Tibial nerve (tissue), 4 donors: ENCODE measurements at regions not wholly inside any gene's neighbourhood (a gene's known extent, or its start where the extent isn't known, plus 50 kb on each side); places are given as distances from the start of the nearest gene placed in this dataset.

Experiments
- EP300 ChIP-seq, 2 donors: sonication (generic); formaldehyde crosslinking; IDR thresholded peaks; one replicate each; pipeline ENCODE4 v1.6.1; 2017; ENCODE audit warnings: antibody characterized with exemption in 2 of 2, mild to moderate bottlenecking in 1 of 2
- POLR2A ChIP-seq, 2 donors: fragments of 450-650 bp; IDR thresholded peaks; one replicate each; pipeline ENCODE4 v1.6.1; 2017; ENCODE audit warnings: antibody characterized with exemption in 2 of 2, mild to moderate bottlenecking in 2 of 2, moderate library complexity in 2 of 2
- TF ChIP-seq, protein P1 (sequence below), 5 experiments: fragments of 200-600 bp in 3 of 5; fragments of 450-650 bp in 2 of 5; sonication (generic) in 3 of 5; IDR thresholded peaks; one replicate each; pipeline ENCODE4 v1.5.1; 2016 to 2019; ENCODE audit warnings: antibody characterized with exemption in 5 of 5, mild to moderate bottlenecking in 3 of 5, moderate library complexity in 2 of 5

DNA sequence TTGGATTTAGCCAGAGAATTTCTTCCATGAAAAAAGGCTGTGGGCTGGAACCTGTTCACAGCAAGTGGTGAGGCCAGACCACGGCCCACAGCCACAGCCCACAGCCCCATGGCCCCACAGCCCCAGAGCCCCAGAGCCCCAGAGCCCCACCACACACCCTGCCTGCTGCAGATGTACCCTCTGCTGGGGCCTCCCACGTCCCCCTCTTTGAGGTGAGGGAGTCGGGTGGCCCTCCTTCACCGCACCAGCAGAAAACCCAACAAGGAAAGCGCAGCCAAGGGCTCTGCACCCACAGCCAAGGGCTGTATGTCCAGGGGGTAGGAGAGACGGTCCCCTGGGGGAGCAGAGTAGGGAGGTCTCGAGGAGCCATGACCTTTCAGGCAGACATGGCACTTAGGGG lies 327.5 kb upstream of the DIO3 start:
- TF ChIP-seq, protein P1, sequence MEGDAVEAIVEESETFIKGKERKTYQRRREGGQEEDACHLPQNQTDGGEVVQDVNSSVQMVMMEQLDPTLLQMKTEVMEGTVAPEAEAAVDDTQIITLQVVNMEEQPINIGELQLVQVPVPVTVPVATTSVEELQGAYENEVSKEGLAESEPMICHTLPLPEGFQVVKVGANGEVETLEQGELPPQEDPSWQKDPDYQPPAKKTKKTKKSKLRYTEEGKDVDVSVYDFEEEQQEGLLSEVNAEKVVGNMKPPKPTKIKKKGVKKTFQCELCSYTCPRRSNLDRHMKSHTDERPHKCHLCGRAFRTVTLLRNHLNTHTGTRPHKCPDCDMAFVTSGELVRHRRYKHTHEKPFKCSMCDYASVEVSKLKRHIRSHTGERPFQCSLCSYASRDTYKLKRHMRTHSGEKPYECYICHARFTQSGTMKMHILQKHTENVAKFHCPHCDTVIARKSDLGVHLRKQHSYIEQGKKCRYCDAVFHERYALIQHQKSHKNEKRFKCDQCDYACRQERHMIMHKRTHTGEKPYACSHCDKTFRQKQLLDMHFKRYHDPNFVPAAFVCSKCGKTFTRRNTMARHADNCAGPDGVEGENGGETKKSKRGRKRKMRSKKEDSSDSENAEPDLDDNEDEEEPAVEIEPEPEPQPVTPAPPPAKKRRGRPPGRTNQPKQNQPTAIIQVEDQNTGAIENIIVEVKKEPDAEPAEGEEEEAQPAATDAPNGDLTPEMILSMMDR (IDR thresholded peaks at IDR 0.05), result no peak
- TF ChIP-seq POLR2A (IDR thresholded peaks at IDR 0.05), result no peak
- TF ChIP-seq EP300 (IDR thresholded peaks at IDR 0.05), result no peak
